Heart right ventricle (tissue), 16 donors: ENCODE measurements at regions not wholly inside any gene's neighbourhood (a gene's known extent, or its start where the extent isn't known, plus 50 kb on each side); places are given as distances from the start of the nearest gene placed in this dataset.
"Not testable (repeated sequence)": the region's sequence is repeated elsewhere in the genome, so short reads cannot be mapped to it uniquely, and the experiment has no call there.

Source experiments
- ATAC-seq, 8 donors: fragments of 200-7000 bp; cut with Tn5 transposase; one replicate each; pipeline ENCODE4 v1.9.1; 2020; ENCODE audit warnings: mild to moderate bottlenecking in 8 of 8, moderate library complexity in 8 of 8, moderate number of reproducible peaks in 1 of 8
- DNase-seq, 2 donors: peaks; one replicate each; pipeline ENCODE4 v3.0.0-alpha.2; 2020
- H3K27ac ChIP-seq, 10 donors: fragments of 200-600 bp; sonication (generic) in 2 of 10; one replicate each; pipeline versions ENCODE4 v1.5.0 to v1.8.0; 2020 to 2022; ENCODE audit warnings: mild to moderate bottlenecking in 3 of 10
- H3K27me3 ChIP-seq, 7 donors: fragments of 200-600 bp; one replicate each; pipeline ENCODE4 v1.8.0; 2021 to 2022; ENCODE audit warnings: mild to moderate bottlenecking in 2 of 7
- H3K36me3 ChIP-seq, 9 donors: fragments of 200-600 bp; sonication (generic) in 1 of 9; one replicate each; pipeline versions ENCODE4 v1.5.0 to v1.8.0; 2020 to 2022; ENCODE audit warnings: mild to moderate bottlenecking in 2 of 9
- H3K4me1 ChIP-seq, 9 donors: fragments of 200-600 bp; sonication (generic) in 1 of 9; one replicate each; pipeline versions ENCODE4 v1.5.0 to v1.8.0; 2020 to 2022; ENCODE audit warnings: mild to moderate bottlenecking in 4 of 9
- H3K4me3 ChIP-seq, 10 donors: fragments of 200-600 bp; sonication (generic) in 2 of 10; one replicate each; pipeline versions ENCODE4 v1.5.0 to v1.8.0; 2020 to 2022; ENCODE audit warnings: mild to moderate bottlenecking in 7 of 10, moderate library complexity in 2 of 10
- H3K9me3 ChIP-seq, 11 donors: fragments of 200-600 bp in 10 of 11; sonication (generic) in 2 of 11; one replicate each; pipeline versions ENCODE4 v1.5.0 to v1.8.0; 2013 to 2022; ENCODE audit warnings: mild to moderate bottlenecking in 2 of 11, control low read depth in 1 of 11, moderate library complexity in 1 of 11
- CTCF ChIP-seq, 9 donors: fragments of 200-600 bp; sonication (generic) in 2 of 9; IDR thresholded peaks; one replicate each; pipeline versions ENCODE4 v1.5.0 to v1.8.0; 2021 to 2022; ENCODE audit warnings: antibody characterized with exemption in 9 of 9, mild to moderate bottlenecking in 5 of 9, moderate library complexity in 1 of 9
- whole genome bisulfite sequencing, 2 donors: extraction: QIAGEN DNeasy Blood & Tissue Kit; methylation state at CpG; one replicate each; pipeline ENCODE4 v1.1.7; 2013; ENCODE audit warnings: inconsistent platforms in 1 of 2; 5-methylcytosine and 5-hydroxymethylcytosine counted together
- intact Hi-C, 10 donors: fragments of 100-400 bp; cut with DNase I; formaldehyde crosslinking; loops; one replicate each; pipeline versions ENCODE4 v1.11.1 to v1.14.2; 2022
- donor health status: Arrhythmogenic right ventricular cardiomyopathy.
- donor health status: ischemic (EF 13 %, LVEDD 7.1; RV severe dilation, severe dysfunction).
- donor health status: healthy with polysubstance abuse.
- donor health status: DM: no; HTN: yes; CAD: no.
- donor health status: DM: no; HTN: no; CAD: no.
- donor health status: ischemic (EF 25% LVEDD 6.9; RV normal size, moderate dysfunction).
- donor health status: ischemic (EF 25% LVEDD 5.7; RV mildly dilated, moderate dysfunction).
- donor health status: healthy.
- donor health status: DM: yes; HTN: yes; CAD: no.
- donor health status: Ischemic cardiomyopathy.
- donor health status: ischemic (EF 35%, LVEDD 5.7; RV mildly dilated, moderate dysfunction).
- donor health status: nonischemic (EF 11% LVEDD 7.7; RV severe dilation, severe dysfunction).
- donor health status: DM: yes; HTN: yes; CAD: no.
- donor health status: PGD.
- donor health status: ischemic (EF 29% LVEDD 5.4; RV normal size, mild dysfunction).
- donor health status: nonischemic (EF 23%, LVEDD 6.1; RV moderate dilation, normal function).

- WGBS, 2 donors: 61 to 68% methylated on average over 5 of the region's 5 CpGs
- peaks cover 0 to 17% (median 7%) of the 10 kb centered on the region in 11 donors for H3K9me3 ChIP-seq
- ATAC-seq: no peak
Measured at GRCh38 chr18:35888329-35888728, 84.2 kb upstream of the RMP24 start.

GRCh38 chr18:35889677-35890076 is 82.8 kb upstream of the RMP24 start:
- Histone ChIP-seq H3K27ac (no peak overlapping the region), H3K4me1 (no peaks in the 10 kb centered on the region), H3K9me3 (peaks cover 0 to 17% (median 7%) of the 10 kb centered on the region in 11 donors), H3K36me3 (no peaks in the 10 kb centered on the region), H3K4me3 (no peak overlapping the region), H3K27me3 (no peaks in the 10 kb centered on the region)
- TF ChIP-seq CTCF (IDR thresholded peaks at IDR 0.05): no peak
- intact Hi-C loops: no loop called here
- ATAC-seq: no peak
- DNase-seq: no peak
- 87 to 90% methylated on average over 1 of the region's 1 CpG for WGBS, 2 donors

More at GRCh38 chr18:35888329-35888728, 84.2 kb upstream of the RMP24 start:
- H3K4me3 ChIP-seq: no peak overlapping the region
- H3K27ac ChIP-seq: no peak overlapping the region
- DNase-seq: no peak
- H3K36me3 ChIP-seq: no peaks in the 10 kb centered on the region
- intact Hi-C loops: no loop called here
- no peaks in the 10 kb centered on the region for H3K4me1 ChIP-seq
- no peaks in the 10 kb centered on the region for H3K27me3 ChIP-seq
- TF ChIP-seq CTCF (IDR thresholded peaks at IDR 0.05): no peak

- DNase-seq (no peak), ATAC-seq (no peak)
- TF ChIP-seq CTCF (IDR thresholded peaks at IDR 0.05): no peak
- WGBS, 2 donors: 47 to 51% methylated on average over 3 of the region's 3 CpGs
- no peaks in the 10 kb centered on the region for H3K4me1 ChIP-seq
- no peak overlapping the region for H3K27ac ChIP-seq
- peaks cover 0 to 17% (median 7%) of the 10 kb centered on the region in 11 donors for H3K9me3 ChIP-seq
- H3K4me3 ChIP-seq: no peak overlapping the region
- H3K36me3 ChIP-seq: no peaks in the 10 kb centered on the region
- intact Hi-C loops: no loop called here
- H3K27me3 ChIP-seq: no peaks in the 10 kb centered on the region
Measured at GRCh38 chr18:35890323-35890722, 82.2 kb upstream of the RMP24 start.

GRCh38 chr18:35892118-35892517 is 80.4 kb upstream of the RMP24 start:
- DNase-seq: no peak
- ATAC-seq: no peak
- intact Hi-C loops: no loop called here
- Histone ChIP-seq H3K4me3 (no peak overlapping the region), H3K27me3 (no peaks in the 10 kb centered on the region), H3K36me3 (no peaks in the 10 kb centered on the region), H3K27ac (no peak overlapping the region), H3K9me3 (peaks cover 0 to 21% (median 7%) of the 10 kb centered on the region in 11 donors), H3K4me1 (no peaks in the 10 kb centered on the region)
- no peak for TF ChIP-seq CTCF (IDR thresholded peaks at IDR 0.05)

GRCh38 chr18:35897481-35897880 is 75.0 kb upstream of the RMP24 start:
- H3K36me3 ChIP-seq, H3K27ac ChIP-seq, intact Hi-C loops, ATAC-seq, H3K4me3 ChIP-seq, H3K9me3 ChIP-seq, H3K4me1 ChIP-seq, H3K27me3 ChIP-seq, DNase-seq: not testable (repeated sequence)
- WGBS, 2 donors: 91 to 95% methylated on average over 13 of the region's 13 CpGs
